Activated CD4-positive, CD25-positive, alpha-beta regulatory T cell (primary cell): ENCODE measurements at regions not wholly inside any gene's neighbourhood (a gene's known extent, or its start where the extent isn't known, plus 50 kb on each side); places are given as distances from the start of the nearest gene placed in this dataset.

Source experiments
- DNase-seq, 4 experiments: peaks; one replicate each; lab custom pipeline; 2025; lab: John Stamatoyannopoulos, UW

DNA sequence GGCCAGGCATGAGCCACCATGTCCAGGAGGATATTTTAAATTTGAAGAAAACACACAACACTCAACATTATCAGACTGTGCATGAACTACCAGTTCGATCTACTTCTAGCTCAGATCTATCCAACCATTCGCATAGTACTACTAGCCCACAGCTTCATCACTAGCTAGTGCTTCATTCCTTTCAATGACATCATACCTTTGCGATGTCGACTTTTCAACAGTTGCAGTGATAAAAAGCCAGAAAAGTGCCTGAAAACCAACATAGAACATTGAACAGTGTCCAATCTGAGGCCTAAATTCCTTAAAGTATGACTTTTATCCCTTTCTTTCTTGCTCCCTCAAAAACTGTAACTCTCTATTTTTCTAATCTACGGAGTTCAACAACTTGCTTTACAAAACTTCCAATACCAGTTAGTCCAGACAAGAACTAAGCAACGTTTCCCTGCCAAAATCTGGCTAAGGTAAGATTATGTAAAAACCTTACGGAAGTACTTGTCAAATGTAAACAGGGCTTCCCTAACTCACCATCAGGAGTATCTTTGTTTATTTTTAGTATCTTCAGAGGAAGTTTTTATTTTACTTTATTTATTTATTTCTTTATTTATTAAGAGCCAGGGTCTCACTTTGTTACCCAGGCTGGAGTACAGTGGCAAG, 434.0 kb upstream of the JARID2 start:
- DNase-seq, result no peak

DNA sequence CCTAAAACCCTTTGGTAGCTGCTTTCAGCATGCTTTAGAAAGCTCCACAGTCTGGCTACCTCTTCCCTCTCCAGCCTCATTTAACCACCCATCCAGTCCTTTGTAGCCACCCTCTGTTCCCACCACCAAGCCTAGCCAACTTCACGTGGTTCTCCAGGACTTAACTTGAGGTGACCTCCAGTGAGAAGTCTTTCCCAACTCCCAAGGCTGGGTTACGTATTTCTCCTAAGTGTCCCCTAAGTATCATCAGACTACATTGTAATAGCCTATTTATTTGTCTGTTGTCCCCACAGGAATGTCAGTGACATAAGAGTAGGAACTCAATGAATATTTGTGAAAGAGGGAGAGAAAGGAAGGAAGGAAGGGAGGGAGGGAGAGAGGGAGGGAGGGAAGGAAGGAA, 431.9 kb upstream of the JARID2 start:
- DNase-seq, result no peak

DNA sequence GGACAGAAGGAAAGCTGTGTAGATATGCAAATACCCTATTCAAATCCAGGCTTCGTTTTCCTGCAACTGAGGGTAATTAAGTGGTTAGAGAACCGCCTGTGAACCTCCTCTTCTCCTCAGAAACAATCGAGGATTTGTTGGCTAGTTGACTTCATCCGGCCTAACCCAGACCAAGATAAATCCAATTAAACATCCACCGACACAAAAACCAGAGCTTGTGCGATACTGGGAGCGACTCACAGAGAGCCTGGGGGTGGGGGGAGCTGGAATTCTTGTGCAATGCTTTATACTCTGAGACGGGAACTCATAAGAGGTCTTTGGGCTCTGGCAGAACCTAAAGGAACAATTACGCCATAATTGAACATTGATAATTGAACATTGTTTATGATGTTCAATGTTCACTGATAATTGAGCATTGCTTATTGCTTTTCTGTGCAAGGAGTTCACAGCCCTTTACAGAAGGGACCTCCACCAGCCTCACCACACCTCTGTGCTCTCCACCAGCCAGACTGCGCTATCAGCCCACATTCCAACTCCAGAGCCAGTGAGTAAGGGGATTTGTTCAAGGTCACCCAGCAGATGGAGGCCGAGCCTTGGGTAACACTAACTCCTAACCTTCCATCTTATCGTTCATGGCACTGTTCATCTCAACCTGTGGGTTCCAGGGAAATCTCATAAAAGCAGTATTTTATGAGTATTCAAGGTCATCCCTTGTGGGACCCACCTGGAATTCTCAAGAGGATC, 429.6 kb upstream of the JARID2 start:
- no peak for DNase-seq

DNA sequence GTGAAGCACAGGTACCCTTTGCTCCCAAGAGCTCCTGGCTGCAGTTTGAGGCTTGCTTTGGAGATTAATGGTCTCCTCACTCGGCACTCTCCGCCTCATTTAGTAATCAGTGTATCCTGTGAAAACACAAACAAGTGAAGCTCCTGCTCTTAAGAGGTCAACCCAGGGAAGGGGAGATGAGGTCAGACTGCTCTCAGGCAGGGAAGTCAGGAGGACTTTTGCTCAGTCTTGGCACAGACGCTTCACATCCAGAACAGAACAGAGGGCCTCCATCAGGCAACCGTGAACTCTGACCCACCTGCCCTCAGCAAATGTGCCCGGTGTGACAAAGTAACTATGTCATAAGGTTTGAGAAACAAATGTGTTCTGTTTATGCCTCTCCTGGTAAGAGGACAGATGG, 428.8 kb upstream of the JARID2 start:
- DNase-seq, result no peak

DNA sequence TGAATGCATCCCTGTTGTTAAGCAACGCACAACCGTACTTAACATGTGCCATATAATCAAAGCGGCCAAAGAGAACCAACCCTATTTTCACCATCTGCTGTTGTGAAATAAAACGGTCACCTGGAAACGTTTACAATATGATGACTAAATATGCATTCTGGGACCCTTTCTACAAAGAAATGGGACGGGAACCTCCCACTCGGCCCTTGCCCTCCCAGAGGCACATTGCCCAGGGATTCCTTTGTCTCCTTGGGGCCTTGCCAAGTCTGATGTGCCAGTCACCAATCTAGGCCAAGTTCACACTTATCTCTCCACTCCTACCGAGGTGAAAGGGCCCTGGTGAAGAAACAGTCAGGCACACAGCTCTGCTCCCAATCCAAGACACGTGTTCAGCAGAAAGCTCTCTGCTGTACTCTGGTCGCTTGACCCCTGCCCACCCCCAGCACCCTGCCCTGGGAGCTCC, 427.4 kb upstream of the JARID2 start:
- DNase-seq, result no peak

DNA sequence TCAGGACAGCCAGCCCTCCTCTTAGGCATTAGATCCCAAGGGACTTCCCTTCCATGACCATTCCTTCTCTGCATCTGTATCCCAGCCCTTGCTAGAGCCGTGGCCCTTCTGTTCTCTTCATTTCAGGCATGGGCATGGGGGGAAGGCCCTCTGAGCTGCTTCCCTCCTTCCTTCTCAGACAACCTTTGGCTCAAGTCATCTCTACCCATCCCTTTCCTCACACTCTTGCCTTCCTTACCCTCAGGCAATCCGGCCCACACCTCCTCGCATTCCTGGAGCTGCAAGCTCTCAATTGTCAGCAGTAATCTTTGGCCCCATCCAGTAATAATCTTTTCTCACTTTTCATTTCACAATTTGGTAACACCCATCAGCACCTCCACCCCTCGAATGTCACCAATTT, 426.9 kb upstream of the JARID2 start:
- no peak for DNase-seq

DNA sequence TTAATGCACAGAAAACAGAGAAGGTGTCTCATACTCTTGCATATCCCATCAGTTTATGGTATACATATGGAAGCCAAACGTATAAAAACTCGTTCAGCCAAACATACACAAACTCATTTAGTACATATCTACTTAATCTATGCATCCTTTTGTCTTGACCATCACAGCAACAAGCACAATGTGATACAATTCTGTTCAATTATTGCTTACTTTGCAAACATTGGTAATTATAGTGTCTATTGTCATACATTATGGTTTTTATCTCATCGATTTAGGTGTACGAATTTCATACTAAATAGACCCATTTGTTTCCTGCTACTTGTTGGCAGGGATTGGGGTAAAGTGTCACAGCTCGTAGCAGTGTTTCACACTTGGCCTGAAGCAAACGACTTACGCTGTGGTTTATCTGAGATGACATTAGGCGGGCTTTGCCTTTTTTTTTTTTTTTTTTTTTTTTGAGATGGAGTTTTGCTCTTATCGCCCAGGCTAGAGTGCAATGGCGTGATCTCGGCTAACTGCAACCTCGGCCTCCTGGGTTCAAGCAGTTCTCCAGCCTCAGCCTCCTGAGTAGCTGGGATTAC, 425.9 kb upstream of the JARID2 start:
- DNase-seq, result no peak

DNA sequence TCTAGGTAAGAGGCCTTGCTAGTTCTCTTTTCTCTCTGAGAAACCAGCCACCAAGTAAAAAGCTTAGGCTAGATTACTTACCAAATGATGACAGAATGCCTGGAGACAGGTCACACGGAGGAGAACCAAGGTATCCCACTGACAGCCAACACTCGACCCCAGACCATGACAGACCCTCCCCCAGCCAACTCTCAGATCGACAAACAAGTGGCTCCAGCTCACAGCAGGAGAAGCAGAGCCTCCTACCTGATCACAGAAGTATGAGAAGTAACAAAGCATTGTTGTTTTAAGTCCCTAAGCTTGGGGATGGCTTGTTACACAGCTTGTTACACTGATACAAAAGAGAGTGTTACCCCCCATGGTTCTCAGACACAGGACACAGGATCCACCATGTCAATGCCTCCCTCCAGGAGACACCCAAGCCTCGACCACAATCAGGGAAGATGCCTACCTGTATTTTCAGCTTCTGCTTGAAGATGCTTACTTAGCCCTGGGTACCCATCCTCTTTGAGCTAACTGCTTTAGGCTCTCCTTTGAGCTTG, 423.8 kb upstream of the JARID2 start:
- no peak for DNase-seq

DNA sequence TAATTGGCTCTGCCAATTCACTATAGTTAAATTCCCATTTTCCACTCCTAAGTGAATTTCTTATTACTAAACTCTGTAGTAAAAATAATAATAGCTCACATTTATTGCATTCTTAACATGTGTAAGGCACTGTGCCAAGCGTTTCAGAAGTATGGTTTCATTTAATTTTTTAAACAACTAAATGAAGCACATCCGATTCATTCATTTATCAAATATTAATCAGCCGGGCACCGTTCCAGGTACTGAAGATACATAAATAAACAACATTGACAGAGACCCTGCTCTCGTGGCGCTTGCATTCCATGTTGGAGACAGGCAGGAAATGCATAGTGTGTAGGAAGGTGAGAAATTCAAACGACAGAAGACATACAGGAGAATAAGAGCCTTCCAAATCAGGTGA, 423.2 kb upstream of the JARID2 start:
- no peak for DNase-seq

DNA sequence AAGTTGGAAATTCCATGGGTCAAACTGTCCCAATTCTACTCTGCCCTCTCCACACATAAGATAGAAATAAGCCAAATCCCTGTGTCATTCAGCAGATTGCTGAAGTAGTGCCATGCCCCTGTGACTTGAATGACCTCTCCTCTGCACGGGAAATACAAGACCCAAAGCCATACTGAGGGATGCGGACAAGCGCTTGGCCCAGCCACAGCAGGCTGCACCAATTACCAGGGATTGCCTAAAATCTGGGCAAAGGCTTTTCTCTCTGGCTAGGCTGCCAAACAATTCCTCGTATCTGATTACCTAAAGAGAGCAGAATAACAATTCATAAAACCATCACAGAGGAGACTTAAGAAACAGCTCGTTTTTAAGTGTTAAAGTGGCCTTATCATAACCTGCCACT, 421.8 kb upstream of the JARID2 start:
- no peak for DNase-seq

DNA sequence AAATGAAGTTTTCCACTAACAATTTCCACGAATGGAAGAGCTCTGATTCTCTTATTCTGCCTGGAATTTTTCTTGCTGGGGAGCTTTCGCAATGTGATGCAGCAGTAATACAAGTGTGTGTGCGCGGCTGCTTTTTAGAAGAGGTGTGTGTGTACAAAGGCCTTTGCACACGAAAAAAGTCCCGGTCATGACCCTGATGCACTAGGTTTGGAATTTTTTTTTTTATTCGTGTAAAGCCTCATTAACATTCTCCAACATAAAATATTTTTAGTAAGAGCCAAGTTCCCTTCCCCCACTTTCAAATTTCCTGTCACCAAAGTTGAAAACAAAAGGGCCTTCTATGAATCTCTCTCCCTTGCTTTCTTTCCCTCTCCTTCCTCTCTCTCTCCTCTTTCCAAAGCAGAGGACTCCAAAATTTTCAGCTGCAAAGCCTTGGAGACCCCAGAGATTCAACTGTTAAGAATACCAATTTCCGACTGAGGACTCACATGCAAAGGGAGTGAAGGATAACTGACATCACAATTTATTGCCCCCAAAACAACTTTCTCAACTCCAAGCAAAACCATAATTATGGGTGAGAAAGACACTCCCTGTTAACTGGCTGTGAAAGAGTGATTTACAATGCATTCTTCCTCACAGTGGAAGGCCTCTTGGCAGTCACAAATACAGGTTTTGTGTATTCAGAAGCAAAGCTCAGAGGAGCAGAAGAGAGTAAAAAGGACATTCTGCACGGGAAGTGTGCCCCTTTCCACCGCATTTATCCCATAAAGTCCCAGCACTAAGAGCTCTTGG, 421.2 kb upstream of the JARID2 start:
- no peak for DNase-seq

DNA sequence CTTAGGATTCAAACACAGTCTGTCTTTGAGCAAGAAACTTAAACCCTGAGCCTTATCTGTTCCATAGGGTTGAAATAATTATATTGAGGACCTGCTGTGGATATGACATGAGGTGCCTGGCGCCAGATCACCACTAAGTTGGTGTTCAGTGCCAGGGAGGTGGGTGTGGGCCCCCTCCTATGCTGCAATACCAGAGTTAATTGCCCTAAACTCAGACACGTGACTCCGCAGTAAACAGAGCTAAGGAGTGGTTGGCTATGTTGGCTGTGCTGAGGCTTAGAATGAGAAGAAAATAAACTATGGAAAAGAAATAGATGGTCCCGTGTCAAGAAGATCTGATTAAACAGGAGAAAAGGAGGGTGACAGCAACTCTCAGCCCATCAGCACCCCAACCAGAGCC, 419.4 kb upstream of the JARID2 start:
- DNase-seq, result no peak

DNA sequence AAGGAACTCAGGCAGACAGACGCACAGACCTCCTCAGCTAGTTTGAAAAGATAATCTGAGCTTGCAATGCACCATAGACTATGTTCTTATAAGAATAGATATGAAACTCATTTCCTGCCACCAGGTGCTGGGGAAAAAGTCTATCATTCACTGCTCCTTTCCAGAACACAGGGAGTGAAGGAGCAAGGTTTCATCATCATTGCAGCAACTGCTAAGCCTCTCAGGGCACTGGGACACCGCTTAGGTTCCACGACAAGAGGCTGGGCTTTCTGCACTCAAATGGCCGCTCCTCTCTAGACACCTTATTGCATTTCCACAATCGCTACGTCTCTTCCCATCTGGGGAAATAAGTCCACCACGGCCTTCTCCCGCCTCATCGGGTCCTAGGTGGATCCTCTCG, 418.5 kb upstream of the JARID2 start:
- DNase-seq, result no peak

DNA sequence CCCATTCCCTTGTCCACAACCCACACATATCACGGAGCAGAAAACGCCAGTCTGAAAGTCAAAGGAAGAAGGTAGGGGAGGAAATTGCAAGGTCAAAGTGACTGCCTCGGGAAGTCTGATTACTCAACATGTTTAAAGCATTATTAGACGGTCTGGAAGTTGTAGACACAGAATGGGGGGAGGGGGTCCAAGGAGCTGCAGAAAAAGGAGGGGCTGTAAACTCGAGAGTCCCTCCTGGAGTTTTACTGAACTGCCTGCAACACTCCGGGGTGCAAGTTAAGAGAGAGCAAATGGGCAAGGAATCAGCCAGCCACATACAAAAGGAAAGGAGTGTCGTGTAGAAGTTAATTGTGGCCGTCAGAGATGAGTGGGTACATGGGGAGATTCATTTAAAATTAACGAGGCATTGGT, 417.7 kb upstream of the JARID2 start:
- no peak for DNase-seq

DNA sequence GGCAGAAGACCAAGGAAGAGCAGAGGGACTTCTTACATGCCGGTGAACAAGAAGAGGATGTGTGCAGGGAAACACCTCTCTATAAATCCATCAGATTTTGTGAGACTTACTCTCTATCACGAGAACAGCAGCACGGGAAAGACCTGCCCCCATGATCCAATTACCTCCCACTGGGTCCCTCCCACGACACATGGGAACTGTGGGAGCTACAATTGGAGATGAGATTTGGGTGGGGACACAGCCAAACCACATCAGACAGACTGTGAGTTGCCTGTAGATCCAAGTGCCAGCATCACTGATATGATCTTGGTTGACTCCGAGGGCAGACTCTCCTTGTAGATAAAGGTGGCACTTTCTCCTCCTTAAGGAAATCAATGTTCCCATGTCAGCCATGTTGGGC, 414.8 kb upstream of the JARID2 start:
- DNase-seq, result no peak

DNA sequence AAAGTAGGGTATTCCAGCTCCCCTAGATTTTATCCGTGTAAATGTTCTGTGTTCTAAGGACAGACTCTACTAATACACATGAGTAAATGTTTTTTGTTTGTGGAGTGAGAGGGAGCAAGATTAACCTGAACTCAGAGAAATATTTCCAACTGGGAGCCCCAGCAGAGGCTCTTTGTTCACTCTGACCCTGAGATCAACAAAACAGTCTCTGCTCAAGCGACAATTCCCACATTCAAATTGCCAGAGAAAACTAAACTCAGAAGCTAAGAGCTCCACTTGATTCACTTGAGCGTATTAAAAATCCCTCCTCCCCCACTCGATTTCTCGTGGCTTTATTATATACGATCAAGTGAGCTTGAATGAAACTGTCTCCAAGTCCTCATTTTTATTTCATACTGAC, 413.9 kb upstream of the JARID2 start:
- no peak for DNase-seq

DNA sequence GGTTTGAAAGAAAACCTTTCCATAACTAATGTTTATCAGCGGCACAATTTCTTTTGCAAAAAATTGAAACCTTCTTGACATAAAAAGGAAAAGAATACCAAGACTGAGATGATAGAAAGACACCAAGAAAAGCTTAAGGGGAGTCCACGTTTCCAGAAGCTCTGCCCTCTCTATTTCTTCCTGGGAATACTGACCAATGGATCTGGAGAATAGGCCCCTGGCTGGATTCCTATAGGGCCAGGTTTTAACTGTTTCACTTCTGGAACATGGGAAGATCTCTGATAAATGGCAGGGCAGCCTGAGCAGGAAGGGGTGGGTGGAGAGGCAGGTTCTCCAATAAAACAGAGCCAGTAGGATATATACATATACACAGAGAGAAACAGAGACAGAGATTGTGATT, 413.4 kb upstream of the JARID2 start:
- no peak for DNase-seq

DNA sequence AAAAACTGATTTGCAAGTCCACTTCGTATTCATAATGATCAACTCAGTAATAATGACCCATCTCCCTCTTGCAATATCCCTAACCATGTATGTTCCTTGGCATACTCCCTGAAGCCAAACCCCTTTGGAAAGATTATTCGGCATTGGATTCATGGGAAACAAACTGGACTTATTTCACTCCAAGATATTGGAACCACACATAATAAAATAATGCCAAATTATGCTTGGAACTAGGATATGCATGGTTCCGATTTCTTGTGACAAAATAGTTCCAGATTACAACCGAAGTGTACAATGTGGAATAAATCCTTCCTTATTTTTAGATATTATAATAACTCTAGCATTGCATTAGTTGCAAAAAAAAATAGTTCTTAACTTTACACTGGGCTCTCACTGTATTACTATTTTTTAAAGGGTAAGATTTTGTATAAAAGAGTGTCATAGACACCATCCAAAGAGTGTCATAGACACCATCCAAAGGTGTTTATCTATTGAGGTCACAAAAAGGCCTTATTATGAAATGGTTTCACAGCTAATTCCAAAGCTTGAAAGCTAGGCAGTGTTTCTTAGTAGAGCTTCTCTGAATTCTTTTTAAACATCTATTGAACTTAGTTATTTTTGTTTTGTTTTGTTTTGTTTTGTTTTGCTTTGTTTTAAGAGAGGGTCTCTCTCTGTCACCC, 410.9 kb upstream of the JARID2 start:
- no peak for DNase-seq

DNA sequence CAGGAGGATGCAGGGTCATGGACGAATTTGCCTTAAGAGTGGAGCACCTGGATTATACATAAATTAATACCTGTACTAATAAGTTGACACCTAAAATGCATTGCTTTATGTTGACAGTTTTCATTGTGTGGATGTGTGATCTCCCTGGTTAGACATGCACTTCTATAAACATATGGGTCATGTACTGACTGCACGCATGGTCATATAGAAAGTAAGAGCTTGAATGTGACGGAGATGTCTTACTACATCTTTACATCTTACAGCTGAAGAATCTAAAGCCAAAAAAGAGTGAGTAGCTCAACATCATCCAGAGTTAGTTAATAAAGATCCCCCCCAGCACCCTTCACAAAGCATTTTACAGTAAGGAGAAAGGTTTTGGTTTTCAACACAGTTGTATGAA, 408.4 kb upstream of the JARID2 start:
- no peak for DNase-seq

DNA sequence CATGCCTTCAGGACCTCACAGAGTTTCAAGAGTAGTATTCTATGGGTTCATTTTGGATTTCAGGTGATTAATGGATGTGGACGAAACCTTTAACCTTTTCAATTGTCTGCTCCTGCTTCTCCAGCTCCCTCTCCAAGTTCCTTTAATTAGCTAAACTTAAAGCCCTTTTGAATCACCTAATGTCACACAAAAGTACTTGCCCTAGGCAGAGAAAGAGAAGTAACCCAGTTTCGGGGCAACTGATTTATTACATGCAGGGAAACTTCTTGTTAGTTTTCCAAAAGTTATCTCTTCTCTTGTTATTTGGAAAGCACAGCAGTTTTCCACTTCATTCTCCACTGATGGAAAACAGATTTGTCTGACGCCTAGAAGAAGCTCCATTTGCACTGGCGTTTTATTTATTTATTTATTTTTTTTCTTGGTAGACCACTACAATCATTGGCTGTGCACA, 407.7 kb upstream of the JARID2 start:
- no peak for DNase-seq

DNA sequence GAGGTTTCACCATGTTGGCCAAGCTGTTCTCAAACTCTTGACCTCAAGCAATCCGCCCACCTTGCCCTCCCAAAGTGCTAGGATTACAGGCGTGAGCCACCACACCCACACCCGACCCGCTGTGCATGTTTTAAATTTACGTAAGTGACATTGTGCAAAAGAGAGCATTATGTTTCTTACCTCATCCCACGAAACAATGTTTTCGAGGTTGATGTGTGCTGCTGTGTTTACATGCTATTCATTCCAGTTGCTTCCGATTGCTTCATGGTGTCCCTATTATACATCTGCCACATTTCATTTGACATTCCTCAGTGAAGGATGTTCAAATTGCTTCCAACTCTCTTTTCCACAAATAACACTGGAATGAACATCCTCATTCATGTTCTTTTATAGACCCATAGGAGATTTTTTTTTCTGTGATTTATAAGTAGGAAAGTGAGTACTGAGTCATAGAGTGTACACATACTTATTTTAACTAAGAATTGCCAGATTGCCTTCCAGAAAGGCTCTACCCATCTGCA, 403.9 kb upstream of the JARID2 start:
- no peak for DNase-seq

DNA sequence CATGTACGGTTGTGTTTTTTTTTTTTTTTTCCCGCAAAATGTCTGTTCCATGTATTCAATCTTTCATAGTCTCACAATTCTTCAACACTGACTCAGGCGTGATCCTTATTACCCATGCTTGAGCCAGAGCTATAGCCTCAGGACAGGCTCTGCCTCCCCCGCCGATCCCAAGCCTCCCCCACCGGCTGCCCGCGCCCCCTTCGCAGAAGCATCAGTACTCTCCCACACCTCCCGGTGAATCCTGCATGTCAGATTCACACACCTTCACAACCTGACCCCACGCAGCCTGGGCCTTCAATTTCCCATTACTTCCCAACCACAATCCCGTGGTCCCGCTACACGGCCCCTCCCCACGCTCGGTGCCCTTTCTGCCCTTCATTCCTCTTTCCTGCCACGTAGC, 401.5 kb upstream of the JARID2 start:
- DNase-seq, result no peak
